HG03469 (cell line): ENCODE measurements at regions not wholly inside any gene's neighbourhood (a gene's known extent, or its start where the extent isn't known, plus 50 kb on each side); places are given as distances from the start of the nearest gene placed in this dataset.

ENCODE experiments used
- ATAC-seq: cut with Tn5 transposase; IDR thresholded peaks from one replicate; pipeline ENCODE4 v1.9.1; 2021; ENCODE audit warnings: mild to moderate bottlenecking, moderate library complexity, moderate number of reproducible peaks; ENCODE audit not compliant: unreplicated experiment

- no peak for ATAC-seq
These were observed 254.1 kb downstream of the PRL start for GRCh38 chr6:22042706-22043105.

GRCh38 chr6:22043284-22043962 is 253.4 kb downstream of the PRL start:
- ATAC-seq = no peak

GRCh38 chr6:22045261-22045912 is 251.4 kb downstream of the PRL start:
- ATAC-seq = no peak

GRCh38 chr6:22049002-22049401 is 247.8 kb downstream of the PRL start:
- no peak for ATAC-seq

GRCh38 chr6:22053391-22053997 is 243.3 kb downstream of the PRL start:
- ATAC-seq = no peak

- no peak for ATAC-seq
These were observed 240.4 kb downstream of the PRL start for GRCh38 chr6:22056398-22056797.

- no peak for ATAC-seq
These were observed 238.9 kb downstream of the PRL start for GRCh38 chr6:22057962-22058361.

- no peak for ATAC-seq
These were observed 237.7 kb downstream of the PRL start for GRCh38 chr6:22059126-22059525.

GRCh38 chr6:22059946-22060345 is 236.9 kb downstream of the PRL start:
- ATAC-seq = no peak

GRCh38 chr6:22062807-22063408 is 233.9 kb downstream of the PRL start:
- ATAC-seq = peak; percentile 69

- ATAC-seq = no peak
These were observed 232.3 kb downstream of the PRL start for GRCh38 chr6:22064558-22064957.

- ATAC-seq = no peak
These were observed 229.7 kb downstream of the PRL start for GRCh38 chr6:22067122-22067521.

- ATAC-seq = no peak
These were observed 229.2 kb downstream of the PRL start for GRCh38 chr6:22067671-22068070.

GRCh38 chr6:22068561-22069305 is 228.1 kb downstream of the PRL start:
- no peak for ATAC-seq

- no peak for ATAC-seq
These were observed 227.5 kb downstream of the PRL start for GRCh38 chr6:22069306-22069800.

- no peak for ATAC-seq
These were observed 225.4 kb downstream of the PRL start for GRCh38 chr6:22071270-22072041.

- no peak for ATAC-seq
These were observed 223.9 kb downstream of the PRL start for GRCh38 chr6:22072949-22073348.

GRCh38 chr6:22073516-22074198 is 223.2 kb downstream of the PRL start:
- ATAC-seq = no peak

GRCh38 chr6:22078288-22078687 is 218.5 kb downstream of the PRL start:
- ATAC-seq = no peak
